H1 (cell line): ENCODE measurements at regions not wholly inside any gene's neighbourhood (a gene's known extent, or its start where the extent isn't known, plus 50 kb on each side); places are given as distances from the start of the nearest gene placed in this dataset.

ENCODE experiments used
- CTCF ChIA-PET: fragments of 300-600 bp; sonication (Branson Sonifier 250); formaldehyde crosslinking; loops from one replicate; lab custom pipeline; 2021; ENCODE audit not compliant: partially characterized antibody; lab: Charles Lee
- POLR2A ChIA-PET: fragments of 300-600 bp; sonication (Branson Sonifier 250); formaldehyde crosslinking; loops from one replicate; lab custom pipeline; 2021; ENCODE audit warnings: inconsistent platforms; ENCODE audit not compliant: partially characterized antibody; lab: Charles Lee
- DNase-seq, 2 experiments: peaks; one replicate each; pipeline versions ENCODE4 v3.0.0 to v3.0.0-alpha.2; 2010 to 2022; ENCODE audit warnings: low spot score in 2 of 2, low read depth in 1 of 2, mixed read lengths in 1 of 2
- FAIRE-seq: peaks from 2 replicates; lab custom pipeline; 2011; peaks lifted over from hg19 to GRCh38; lab: Jason Lieb, UNC
- H2AFZ ChIP-seq: 2 replicates; pipeline ENCODE4 v1.8.1; 2012; ENCODE audit warnings: low read length, inconsistent platforms
- H2AK5ac ChIP-seq: 2 replicates; pipeline ENCODE4 v1.6.1; 2013; ENCODE audit warnings: low read depth, low read length
- H2BK120ac ChIP-seq: replicated peaks from 2 replicates; pipeline ENCODE3; 2013; ENCODE audit warnings: low read depth, low read length, inconsistent platforms
- H2BK12ac ChIP-seq: 2 replicates; pipeline ENCODE4 v1.6.1; 2013; ENCODE audit warnings: low read depth, low read length
- H2BK15ac ChIP-seq: 2 replicates; pipeline ENCODE4 v1.6.1; 2013; ENCODE audit warnings: low read length
- H2BK20ac ChIP-seq: 2 replicates; pipeline ENCODE4 v1.6.1; 2013; ENCODE audit warnings: low read length
- H2BK5ac ChIP-seq: 2 replicates; pipeline ENCODE4 v1.6.1; 2013; ENCODE audit warnings: low read depth, low read length
- H3K14ac ChIP-seq: 2 replicates; pipeline ENCODE4 v1.6.1; 2013; ENCODE audit warnings: inconsistent platforms; ENCODE audit not compliant: insufficient read length
- H3K18ac ChIP-seq: 2 replicates; pipeline ENCODE4 v1.6.1; 2013; ENCODE audit warnings: low read length; ENCODE audit errors: extremely low read depth
- H3K23ac ChIP-seq: 2 replicates; pipeline ENCODE4 v1.6.1; 2013; ENCODE audit warnings: inconsistent platforms; ENCODE audit not compliant: insufficient read length
- H3K23me2 ChIP-seq: 2 replicates; pipeline ENCODE4 v1.6.1; 2013; ENCODE audit warnings: low read depth, low read length
- H3K27ac ChIP-seq: 2 replicates; pipeline ENCODE4 v1.6.1; 2011; ENCODE audit warnings: low read depth, low read length, inconsistent platforms
- H3K27me3 ChIP-seq, 4 experiments: replicated peaks in 1 of 4; 1 replicate in 1 of 4; 2 replicates in 3 of 4; pipeline versions ENCODE4 v1.6.1 to v1.8.1; 2011 to 2013; ENCODE audit warnings: low read length in 3 of 4, mild to moderate bottlenecking in 3 of 4, inconsistent platforms in 2 of 4, mixed read lengths in 2 of 4, moderate library complexity in 1 of 4; ENCODE audit not compliant: control insufficient read depth in 3 of 4, insufficient read depth in 3 of 4; ENCODE audit errors: extremely low read depth in 1 of 4
- H3K36me3 ChIP-seq, 4 experiments: 2 replicates each; pipeline versions ENCODE4 v1.6.1 to v1.8.1; 2011 to 2013; ENCODE audit warnings: mild to moderate bottlenecking in 4 of 4, low read length in 3 of 4, moderate library complexity in 2 of 4, control low read depth in 1 of 4, inconsistent platforms in 1 of 4; ENCODE audit not compliant: insufficient read depth in 4 of 4, control insufficient read depth in 2 of 4
- H3K4ac ChIP-seq: replicated peaks from 2 replicates; pipeline ENCODE3; 2013; ENCODE audit warnings: low read length, low read depth, mixed read lengths, inconsistent platforms; ENCODE audit not compliant: insufficient read length
- H3K4me1 ChIP-seq, 4 experiments: replicated peaks in 1 of 4; 1 replicate in 1 of 4; 2 replicates in 3 of 4; pipeline versions ENCODE4 v1.6.1 to v1.8.1; 2011 to 2013; ENCODE audit warnings: low read length in 3 of 4, inconsistent platforms in 2 of 4, mixed read lengths in 1 of 4; ENCODE audit not compliant: insufficient read depth in 4 of 4, control insufficient read depth in 3 of 4
- H3K4me2 ChIP-seq, 2 experiments: 2 replicates each; pipeline versions ENCODE4 v1.6.1 to v1.8.1; 2011 to 2013; ENCODE audit warnings: low read depth in 2 of 2, low read length in 2 of 2, control low read depth in 1 of 2, inconsistent platforms in 1 of 2, mild to moderate bottlenecking in 1 of 2; ENCODE audit not compliant: insufficient read depth in 1 of 2
- H3K4me3 ChIP-seq, 4 experiments: fragments of 200-600, 300-600 bp in 1 of 4; sonication (generic), shearing (Covaris generic), sonication (Bioruptor Twin) in 1 of 4; 2 replicates each; pipeline versions ENCODE4 v1.5.1 to v1.8.1; 2011 to 2016; ENCODE audit warnings: low read length in 4 of 4, low read depth in 3 of 4, control low read depth in 2 of 4, inconsistent platforms in 2 of 4, mild to moderate bottlenecking in 2 of 4, mixed read lengths in 1 of 4, moderate library complexity in 1 of 4; ENCODE audit not compliant: insufficient read depth in 2 of 4; ENCODE audit errors: extremely low read depth in 1 of 4
- H3K56ac ChIP-seq: replicated peaks from 2 replicates; pipeline ENCODE3; 2013; ENCODE audit warnings: low read depth, mild to moderate bottlenecking, mixed read lengths, low read length, inconsistent platforms; ENCODE audit not compliant: insufficient read length
- H3K79me1 ChIP-seq: 2 replicates; pipeline ENCODE4 v1.6.1; 2013; ENCODE audit warnings: low read depth, low read length, control low read depth
- H3K79me2 ChIP-seq, 2 experiments: 2 replicates each; pipeline versions ENCODE4 v1.6.1 to v1.8.1; 2012 to 2013; ENCODE audit warnings: low read length in 2 of 2, mild to moderate bottlenecking in 2 of 2, inconsistent platforms in 1 of 2; ENCODE audit not compliant: insufficient read depth in 2 of 2, control insufficient read depth in 1 of 2
- H3K9ac ChIP-seq, 4 experiments: replicated peaks in 1 of 4; 1 replicate in 1 of 4; 2 replicates in 3 of 4; pipeline versions ENCODE4 v1.6.1 to v1.8.1; 2011 to 2013; ENCODE audit warnings: low read depth in 3 of 4, low read length in 3 of 4, control low read depth in 2 of 4, mild to moderate bottlenecking in 2 of 4, moderate library complexity in 2 of 4, inconsistent platforms in 1 of 4; ENCODE audit errors: extremely low read depth in 1 of 4
- H3K9me3 ChIP-seq, 2 experiments: 2 replicates each; pipeline versions ENCODE4 v1.6.1 to v1.8.1; 2012 to 2013; ENCODE audit warnings: mild to moderate bottlenecking in 2 of 2, moderate library complexity in 2 of 2, control low read depth in 1 of 2, inconsistent platforms in 1 of 2, low read depth in 1 of 2, low read length in 1 of 2, mixed read lengths in 1 of 2; ENCODE audit not compliant: insufficient read depth in 2 of 2
- H4K20me1 ChIP-seq, 2 experiments: replicated peaks in 1 of 2; 2 replicates each; pipeline versions ENCODE3 to v1.8.1; 2011 to 2013; ENCODE audit warnings: inconsistent platforms in 2 of 2, low read length in 2 of 2, mild to moderate bottlenecking in 1 of 2; ENCODE audit not compliant: insufficient read depth in 2 of 2, control insufficient read depth in 1 of 2
- H4K5ac ChIP-seq: 2 replicates; pipeline ENCODE4 v1.6.1; 2013; ENCODE audit warnings: low read length, low read depth, mixed read lengths, inconsistent platforms; ENCODE audit not compliant: insufficient read length
- H4K8ac ChIP-seq: 2 replicates; pipeline ENCODE4 v1.8.0; 2013; ENCODE audit warnings: mild to moderate bottlenecking, moderate library complexity, low read length, inconsistent platforms; ENCODE audit not compliant: insufficient read depth; ENCODE audit errors: extremely low read depth
- H4K91ac ChIP-seq: replicated peaks from 2 replicates; pipeline ENCODE3; 2013; ENCODE audit warnings: low read length, mixed read lengths, inconsistent platforms; ENCODE audit not compliant: insufficient read length
- ATF3 ChIP-seq: IDR thresholded peaks from 2 replicates; pipeline ENCODE4 v1.6.1; 2011; ENCODE audit warnings: low read depth, mild to moderate bottlenecking, low read length; ENCODE audit not compliant: insufficient read depth
- BACH1 ChIP-seq: IDR thresholded peaks from 2 replicates; pipeline ENCODE4 v1.6.1; 2012; ENCODE audit warnings: low read length, improper control_type of control experiment
- CBX5 ChIP-seq: fragments of 300-800, 300-1000 bp; sonication (generic); IDR thresholded peaks from 2 replicates; pipeline ENCODE4 v1.7.1; 2016; ENCODE audit warnings: antibody characterized with exemption, low read length, low read depth
- CBX8 ChIP-seq: fragments of 300-800, 300-1000 bp; sonication (generic); IDR thresholded peaks from 2 replicates; pipeline ENCODE4 v1.7.1; 2016; ENCODE audit warnings: low read depth, low read length, borderline replicate concordance
- CTCF ChIP-seq, 3 experiments: IDR thresholded peaks; 1 replicate in 2 of 3; 2 replicates in 1 of 3; pipeline versions ENCODE4 v1.5.1 to v1.6.1; 2011; ENCODE audit warnings: low read length in 3 of 3, mild to moderate bottlenecking in 3 of 3, inconsistent platforms in 2 of 3, low read depth in 1 of 3, moderate library complexity in 1 of 3; ENCODE audit not compliant: insufficient read depth in 1 of 3; ENCODE audit errors: control extremely low read depth in 1 of 3
- EGR1 ChIP-seq: IDR thresholded peaks from 2 replicates; pipeline ENCODE4 v1.6.1; 2011; ENCODE audit warnings: low read depth, low read length, borderline replicate concordance
- JUN ChIP-seq: IDR thresholded peaks from 2 replicates; pipeline ENCODE4 v1.6.1; 2011; ENCODE audit warnings: low read depth, mild to moderate bottlenecking, improper control_type of control experiment, low read length
- MAFK ChIP-seq: IDR thresholded peaks from 2 replicates; pipeline ENCODE4 v1.6.1; 2012; ENCODE audit warnings: low read depth, mild to moderate bottlenecking, improper control_type of control experiment, low read length
- SIN3A ChIP-seq, 2 experiments: IDR thresholded peaks in 1 of 2; conservative IDR thresholded peaks in 1 of 2; 2 replicates each; pipeline ENCODE4 v1.6.1; 2011 to 2012; ENCODE audit warnings: low read length in 2 of 2, improper control_type of control experiment in 1 of 2, low read depth in 1 of 2, mild to moderate bottlenecking in 1 of 2
- SP2 ChIP-seq: IDR thresholded peaks from 2 replicates; pipeline ENCODE4 v1.6.1; 2012; ENCODE audit warnings: mild to moderate bottlenecking, low read length, inconsistent platforms
- TAF1 ChIP-seq: IDR thresholded peaks from 2 replicates; pipeline ENCODE4 v1.6.1; 2011; ENCODE audit warnings: mild to moderate bottlenecking, low read depth, low read length
- TEAD4 ChIP-seq: IDR thresholded peaks from 2 replicates; pipeline ENCODE4 v1.6.1; 2012; ENCODE audit warnings: low read depth, low read length, inconsistent platforms, mixed read lengths
- YY1 ChIP-seq: IDR thresholded peaks from 2 replicates; pipeline ENCODE4 v1.6.1; 2011; ENCODE audit warnings: low read depth, mild to moderate bottlenecking, low read length
- WGBS, 2 experiments: shearing (Covaris generic) in 1 of 2; methylation state at CpG; one replicate each; pipeline versions ENCODE4 v1.1.6 to v1.1.7; 2013 to 2015; ENCODE audit warnings: low lambda C conversion rate in 2 of 2, mixed read lengths in 2 of 2, inconsistent platforms in 1 of 2, low coverage in 1 of 2, missing lambda C conversion rate in 1 of 2; ENCODE audit not compliant: insufficient replicate concordance in 2 of 2, insufficient coverage in 1 of 2, insufficient read length in 1 of 2; ENCODE audit errors: extremely low coverage in 1 of 2, missing lambda C conversion rate in 1 of 2; 5-methylcytosine and 5-hydroxymethylcytosine counted together

- no peak overlapping the region for H2BK12ac ChIP-seq
- no peak overlapping the region for H3K4me3 ChIP-seq
- no peaks in the 10 kb centered on the region for H3K27me3 ChIP-seq
- H4K91ac ChIP-seq = no peak overlapping the region
- ChIA-PET CTCF (no interaction called here), POLR2A (no interaction called here)
- no peak overlapping the region for H4K5ac ChIP-seq
- no peak overlapping the region for H3K23ac ChIP-seq
- no peak overlapping the region for H3K56ac ChIP-seq
- no peak overlapping the region for H2BK20ac ChIP-seq
- no peaks in the 10 kb centered on the region for H3K4me1 ChIP-seq
- H3K23me2 ChIP-seq = no peaks in the 10 kb centered on the region
- DNase-seq (no peak), FAIRE-seq (no peak)
- no peak overlapping the region for H2AK5ac ChIP-seq
- no peak overlapping the region for H2AFZ ChIP-seq
- no peak overlapping the region for H3K14ac ChIP-seq
- no peak overlapping the region for H3K9ac ChIP-seq
- H3K4me2 ChIP-seq = no peak overlapping the region
- no peak overlapping the region for H2BK5ac ChIP-seq
- H4K20me1 ChIP-seq = no peaks in the 10 kb centered on the region
- H4K8ac ChIP-seq = no peak overlapping the region
- H3K9me3 ChIP-seq = no peaks in the 10 kb centered on the region
- no peaks in the 10 kb centered on the region for H3K79me2 ChIP-seq
- no peak overlapping the region for H3K27ac ChIP-seq
- no peaks in the 10 kb centered on the region for H3K36me3 ChIP-seq
- no peak overlapping the region for H3K18ac ChIP-seq
- no peak overlapping the region for H3K4ac ChIP-seq
- no peak overlapping the region for H2BK15ac ChIP-seq
- H3K79me1 ChIP-seq = no peaks in the 10 kb centered on the region
- 95% methylated on average over 3 of the region's 3 CpGs; no CpG with 5 or more reads in 1 of the 2 experiments for WGBS, 2 experiments
- H2BK120ac ChIP-seq = no peak overlapping the region
- TF ChIP-seq CBX5 (no peak), ATF3 (no peak), EGR1 (no peak), CTCF (IDR thresholded peaks at IDR 0.05; ENCODE audit: control extremely low read depth in 1 of 3, insufficient read depth in 1 of 3, low read depth in 1 of 3, low read length in 3 of 3) (no peak), SP2 (no peak), TEAD4 (no peak), CBX8 (no peak), YY1 (no peak), TAF1 (no peak), SIN3A (conservative IDR thresholded peaks at IDR 0.05 in 1 of 2, IDR thresholded peaks at IDR 0.05 in 1 of 2; ENCODE audit: low read depth in 1 of 2, low read length in 2 of 2) (no peak), JUN (no peak), BACH1 (no peak), MAFK (no peak)
These were observed 80.6 kb upstream of the BEND6 start for GRCh38 chr6:56874328-56874727.
